Thyroid gland (tissue), 4 donors: ENCODE measurements at regions not wholly inside any gene's neighbourhood (a gene's known extent, or its start where the extent isn't known, plus 50 kb on each side); places are given as distances from the start of the nearest gene placed in this dataset.

Experiments used
- CTCF ChIP-seq, 6 experiments: fragments of 200-600 bp in 3 of 6; fragments of 450-650 bp in 3 of 6; sonication (generic) in 3 of 6; IDR thresholded peaks; one replicate each; pipeline ENCODE4 v1.5.1; 2016 to 2019; ENCODE audit warnings: antibody characterized with exemption in 6 of 6, mild to moderate bottlenecking in 2 of 6, inconsistent platforms in 1 of 6, moderate library complexity in 1 of 6
- POLR2A ChIP-seq, 2 donors: fragments of 450-650 bp; IDR thresholded peaks; one replicate each; pipeline ENCODE4 v1.6.1; 2017; ENCODE audit warnings: antibody characterized with exemption in 2 of 2, mild to moderate bottlenecking in 2 of 2, moderate library complexity in 1 of 2

- TF ChIP-seq CTCF (IDR thresholded peaks at IDR 0.05) (no peak), POLR2A (IDR thresholded peaks at IDR 0.05) (no peak)
Observed at GRCh38 chr7:17709599-17709998, 230.7 kb downstream of the SNX13 start.
